ENCODE measurements at regions not wholly inside any gene's neighbourhood (a gene's known extent, or its start where the extent isn't known, plus 50 kb on each side); places are given as distances from the start of the nearest gene placed in this dataset.

DNA sequence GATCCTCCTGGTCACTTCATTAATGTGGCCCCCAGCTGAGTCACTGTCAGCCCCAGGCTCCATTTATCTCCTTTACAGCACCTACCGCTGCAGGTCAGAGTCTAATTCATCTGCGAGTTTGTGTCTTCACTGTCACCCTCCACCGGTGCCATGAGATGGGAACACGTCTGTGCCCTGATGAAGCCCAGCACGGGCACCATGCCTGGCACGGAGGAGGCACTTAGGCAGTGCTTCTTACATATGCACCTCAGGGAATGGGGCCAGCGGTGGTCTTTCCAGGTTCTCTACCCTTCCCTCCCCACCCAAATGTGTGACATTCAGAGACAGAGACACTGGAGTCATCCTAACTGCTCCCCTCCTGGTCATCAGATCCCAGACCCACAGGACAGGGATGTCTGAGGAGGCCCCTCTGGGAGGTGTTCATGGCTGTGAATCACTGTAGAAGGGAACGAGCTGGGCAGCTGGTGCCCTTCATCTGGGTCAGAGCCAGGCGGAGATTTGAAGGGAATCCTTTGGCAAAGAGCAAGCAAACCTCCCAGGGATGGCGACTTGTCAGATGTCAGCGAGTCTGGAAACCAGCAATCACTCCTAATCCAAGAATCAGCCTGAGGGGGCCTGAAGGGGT is 364.6 kb downstream of the PREX1 start:
- intact Hi-C loops (cut with micrococcal nuclease), result no loop called here

GRCh38 chr20:48461735-48462119 is 366.1 kb downstream of the PREX1 start:
- intact Hi-C loops (cut with micrococcal nuclease), result no loop called here
- H3K4me3 Mint-ChIP-seq, result no peak overlapping the region
- no peaks in the 10 kb centered on the region for H3K9me3 Mint-ChIP-seq
- H3K27ac Mint-ChIP-seq, result no peak overlapping the region
- H3K27me3 Mint-ChIP-seq (ENCODE audit: insufficient read depth), result peaks cover 6% of the 10 kb centered on the region
- no peak for DNase-seq (ENCODE audit: low spot score)
- no peaks in the 10 kb centered on the region for H3K4me1 Mint-ChIP-seq (ENCODE audit: low read depth)
- H3K36me3 Mint-ChIP-seq (ENCODE audit: low read depth), result no peaks in the 10 kb centered on the region

More for the DNA sequence above, 364.6 kb downstream of the PREX1 start:
- H3K4me1 Mint-ChIP-seq (ENCODE audit: low read depth), result peaks cover 5% of the 10 kb centered on the region
- no peak overlapping the region for H3K27ac Mint-ChIP-seq
- peaks cover 6% of the 10 kb centered on the region for H3K27me3 Mint-ChIP-seq (ENCODE audit: insufficient read depth)
- no peaks in the 10 kb centered on the region for H3K36me3 Mint-ChIP-seq (ENCODE audit: low read depth)
- no peaks in the 10 kb centered on the region for H3K9me3 Mint-ChIP-seq
- no peak for DNase-seq (ENCODE audit: low spot score)
- H3K4me3 Mint-ChIP-seq, result no peak overlapping the region

GRCh38 chr20:48461091-48461734 is 366.6 kb downstream of the PREX1 start:
- Mint-ChIP-seq H3K27ac (no peak overlapping the region), H3K9me3 (no peaks in the 10 kb centered on the region), H3K4me1 (ENCODE audit: low read depth) (no peaks in the 10 kb centered on the region), H3K36me3 (ENCODE audit: low read depth) (no peaks in the 10 kb centered on the region), H3K4me3 (no peak overlapping the region), H3K27me3 (ENCODE audit: insufficient read depth) (peaks cover 6% of the 10 kb centered on the region)
- intact Hi-C loops (cut with micrococcal nuclease), result no loop called here
- DNase-seq (ENCODE audit: low spot score), result no peak

- no peaks in the 10 kb centered on the region for H3K4me1 Mint-ChIP-seq (ENCODE audit: low read depth)
- intact Hi-C loops (cut with micrococcal nuclease), result no loop called here
- no peak for DNase-seq (ENCODE audit: low spot score)
- no peak overlapping the region for H3K27ac Mint-ChIP-seq
- no peak overlapping the region for H3K4me3 Mint-ChIP-seq
- H3K36me3 Mint-ChIP-seq (ENCODE audit: low read depth), result no peaks in the 10 kb centered on the region
- peaks cover 6% of the 10 kb centered on the region for H3K27me3 Mint-ChIP-seq (ENCODE audit: insufficient read depth)
- H3K9me3 Mint-ChIP-seq, result no peaks in the 10 kb centered on the region
Measured at GRCh38 chr20:48460681-48461080, 367.1 kb downstream of the PREX1 start.

DNA sequence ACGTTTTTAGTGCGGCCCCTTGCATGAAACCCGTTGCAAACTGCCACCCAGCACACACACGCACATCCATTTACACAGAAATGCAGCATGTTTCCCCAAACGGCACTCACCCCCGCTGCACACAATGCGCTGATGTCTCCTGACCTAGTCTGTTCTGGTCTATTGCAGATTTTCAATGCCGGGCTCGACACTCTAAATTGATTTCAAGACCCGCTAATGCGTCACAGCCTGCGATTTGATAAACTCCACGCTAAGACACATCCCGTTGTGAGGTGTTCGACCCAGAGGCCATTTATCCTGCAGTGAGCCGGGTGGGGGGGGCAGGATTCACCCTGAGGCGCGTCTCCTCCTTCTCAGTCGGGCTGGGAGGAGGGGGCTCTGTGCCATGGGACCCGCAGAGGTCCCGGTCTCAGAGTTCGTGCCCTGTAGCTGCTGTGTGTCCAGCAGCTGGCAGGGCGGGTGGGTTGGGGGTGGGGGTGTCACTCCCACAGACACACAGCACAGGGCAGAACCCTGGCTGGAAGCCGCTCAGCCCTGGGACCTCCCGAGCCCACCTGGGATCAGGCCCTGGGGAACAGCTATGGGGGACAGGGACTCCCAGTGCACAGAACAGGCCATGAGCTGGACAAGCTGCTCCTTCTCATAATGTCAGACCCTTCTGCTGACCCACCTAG is 367.9 kb downstream of the PREX1 start:
- peaks cover 6% of the 10 kb centered on the region for H3K27me3 Mint-ChIP-seq (ENCODE audit: insufficient read depth)
- H3K4me1 Mint-ChIP-seq (ENCODE audit: low read depth), result no peaks in the 10 kb centered on the region
- no peak overlapping the region for H3K4me3 Mint-ChIP-seq
- no peak overlapping the region for H3K27ac Mint-ChIP-seq
- no peak for DNase-seq (ENCODE audit: low spot score)
- no peaks in the 10 kb centered on the region for H3K9me3 Mint-ChIP-seq
- H3K36me3 Mint-ChIP-seq (ENCODE audit: low read depth), result no peaks in the 10 kb centered on the region
- intact Hi-C loops (cut with micrococcal nuclease), result no loop called here

- Mint-ChIP-seq H3K4me3 (no peak overlapping the region), H3K27me3 (ENCODE audit: insufficient read depth) (peaks cover 8% of the 10 kb centered on the region), H3K9me3 (no peaks in the 10 kb centered on the region), H3K27ac (no peak overlapping the region), H3K36me3 (ENCODE audit: low read depth) (no peaks in the 10 kb centered on the region), H3K4me1 (ENCODE audit: low read depth) (no peaks in the 10 kb centered on the region)
- DNase-seq (ENCODE audit: low spot score), result no peak
- intact Hi-C loops (cut with micrococcal nuclease), result no loop called here
Measured at GRCh38 chr20:48458601-48459385, 369.0 kb downstream of the PREX1 start.

DNA sequence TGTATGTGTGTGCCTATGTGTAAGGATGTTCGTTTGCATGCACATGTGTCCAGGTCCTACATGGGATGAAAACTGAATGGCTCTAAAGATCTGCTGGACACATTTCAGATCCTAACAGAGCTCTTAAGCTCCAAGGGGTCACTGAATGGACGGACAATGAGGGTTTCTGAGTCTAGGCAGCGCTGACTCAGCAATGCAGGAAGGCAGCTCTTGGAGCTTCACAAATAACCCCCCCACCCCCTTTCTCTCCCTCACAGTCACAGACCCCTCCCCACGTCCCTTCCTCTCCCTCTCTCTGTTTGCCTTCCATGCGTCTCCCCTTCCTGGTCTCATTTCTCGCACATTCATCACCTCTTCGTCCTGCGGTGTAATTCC is 369.8 kb downstream of the PREX1 start:
- no peak overlapping the region for H3K27ac Mint-ChIP-seq
- H3K4me1 Mint-ChIP-seq (ENCODE audit: low read depth), result no peaks in the 10 kb centered on the region
- intact Hi-C loops (cut with micrococcal nuclease), result no loop called here
- H3K4me3 Mint-ChIP-seq, result no peak overlapping the region
- no peaks in the 10 kb centered on the region for H3K9me3 Mint-ChIP-seq
- H3K36me3 Mint-ChIP-seq (ENCODE audit: low read depth), result no peaks in the 10 kb centered on the region
- DNase-seq (ENCODE audit: low spot score), result no peak
- peaks cover 8% of the 10 kb centered on the region for H3K27me3 Mint-ChIP-seq (ENCODE audit: insufficient read depth)

DNA sequence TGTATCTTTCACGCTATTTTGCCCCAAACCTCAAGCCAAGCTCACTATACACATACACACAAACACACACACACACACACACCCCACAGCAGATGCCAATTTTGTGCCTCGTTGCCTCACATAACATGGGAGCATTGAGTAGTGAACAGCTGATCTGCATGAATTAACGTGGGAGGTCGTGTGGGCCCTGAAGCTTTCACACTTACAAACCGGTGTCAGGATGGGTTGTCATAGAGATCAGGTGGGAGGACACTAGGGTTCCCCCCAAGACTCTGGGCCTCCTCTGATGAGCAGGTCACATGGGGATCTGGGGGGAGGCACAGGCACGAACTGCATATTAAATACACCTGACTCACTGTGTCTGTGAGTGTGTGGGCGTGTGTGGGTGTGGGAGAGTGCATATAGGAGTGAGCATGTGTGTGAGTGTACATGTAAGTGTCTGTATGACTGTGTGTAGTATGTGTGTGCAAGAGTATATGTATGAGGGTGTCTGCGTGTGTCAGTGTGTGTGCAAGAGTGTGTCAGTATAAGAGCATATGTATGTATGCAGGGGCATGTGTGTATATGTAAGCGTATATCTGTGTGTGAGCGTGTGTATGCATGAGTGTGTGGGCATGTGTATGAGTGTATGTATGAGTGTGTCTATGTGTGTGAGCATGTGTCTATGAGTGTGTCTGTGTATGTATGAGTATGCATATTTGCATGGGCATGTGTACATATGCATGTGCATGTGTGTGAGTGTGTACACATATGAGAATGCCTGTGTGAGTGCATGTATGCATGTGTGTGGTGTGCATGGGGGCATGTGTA is 370.4 kb downstream of the PREX1 start:
- H3K27ac Mint-ChIP-seq, result no peak overlapping the region
- H3K36me3 Mint-ChIP-seq (ENCODE audit: low read depth), result no peaks in the 10 kb centered on the region
- H3K9me3 Mint-ChIP-seq, result no peaks in the 10 kb centered on the region
- DNase-seq (ENCODE audit: low spot score), result no peak
- H3K4me3 Mint-ChIP-seq, result no peak overlapping the region
- intact Hi-C loops (cut with micrococcal nuclease), result no loop called here
- H3K4me1 Mint-ChIP-seq (ENCODE audit: low read depth), result no peaks in the 10 kb centered on the region
- peaks cover 8% of the 10 kb centered on the region for H3K27me3 Mint-ChIP-seq (ENCODE audit: insufficient read depth)

GRCh38 chr20:48456366-48457192 is 371.2 kb downstream of the PREX1 start:
- H3K27me3 Mint-ChIP-seq (ENCODE audit: insufficient read depth), result peaks cover 6% of the 10 kb centered on the region
- H3K36me3 Mint-ChIP-seq (ENCODE audit: low read depth), result no peaks in the 10 kb centered on the region
- no peaks in the 10 kb centered on the region for H3K4me1 Mint-ChIP-seq (ENCODE audit: low read depth)
- H3K27ac Mint-ChIP-seq, result no peak overlapping the region
- DNase-seq (ENCODE audit: low spot score), result no peak
- H3K9me3 Mint-ChIP-seq, result no peaks in the 10 kb centered on the region
- no peak overlapping the region for H3K4me3 Mint-ChIP-seq
- intact Hi-C loops (cut with micrococcal nuclease), result no loop called here

- Mint-ChIP-seq H3K36me3 (ENCODE audit: low read depth) (no peaks in the 10 kb centered on the region), H3K4me1 (ENCODE audit: low read depth) (no peaks in the 10 kb centered on the region), H3K27ac (no peak overlapping the region), H3K27me3 (ENCODE audit: insufficient read depth) (peaks cover 4% of the 10 kb centered on the region), H3K9me3 (no peaks in the 10 kb centered on the region), H3K4me3 (no peak overlapping the region)
- intact Hi-C loops (cut with micrococcal nuclease), result no loop called here
- DNase-seq (ENCODE audit: low spot score), result no peak
Measured at GRCh38 chr20:48455651-48456365, 372.0 kb downstream of the PREX1 start.

- Mint-ChIP-seq H3K9me3 (no peaks in the 10 kb centered on the region), H3K4me1 (ENCODE audit: low read depth) (no peaks in the 10 kb centered on the region), H3K36me3 (ENCODE audit: low read depth) (no peaks in the 10 kb centered on the region), H3K27ac (no peak overlapping the region), H3K4me3 (no peak overlapping the region), H3K27me3 (ENCODE audit: insufficient read depth) (peaks cover 2% of the 10 kb centered on the region)
- intact Hi-C loops (cut with micrococcal nuclease), result no loop called here
- DNase-seq (ENCODE audit: low spot score), result no peak
Measured at GRCh38 chr20:48454671-48455490, 372.9 kb downstream of the PREX1 start.
